Hepatocyte (in vitro differentiated cells): ENCODE measurements at regions not wholly inside any gene's neighbourhood (a gene's known extent, or its start where the extent isn't known, plus 50 kb on each side); places are given as distances from the start of the nearest gene placed in this dataset.

ENCODE experiments used
- CTCF ChIP-seq: fragments of 200-600 bp; sonication (generic); IDR thresholded peaks from 2 replicates; pipeline ENCODE4 v1.5.1; 2016; ENCODE audit warnings: antibody characterized with exemption, mild to moderate bottlenecking; ENCODE audit not compliant: poor library complexity
- EZH2 ChIP-seq: fragments of 200-600 bp; sonication (generic); IDR thresholded peaks from 2 replicates; pipeline ENCODE4 v1.6.1; 2016; ENCODE audit warnings: antibody characterized with exemption, mild to moderate bottlenecking, borderline replicate concordance
- EZH2phosphoT487 ChIP-seq: fragments of 200-600 bp; sonication (generic); IDR thresholded peaks from one replicate; pipeline ENCODE4 v1.6.1; 2018; ENCODE audit warnings: antibody characterized with exemption, mild to moderate bottlenecking, low read depth, moderate library complexity; ENCODE audit not compliant: unreplicated experiment, severe bottlenecking

GRCh38 chr3:64297563-64297962 lies 72.3 kb upstream of the PRICKLE2 start:
- TF ChIP-seq CTCF = no peak
- TF ChIP-seq EZH2 = no peak
- TF ChIP-seq EZH2phosphoT487 = no peak
